Neuronal stem cell (in vitro differentiated cells): ENCODE measurements at regions not wholly inside any gene's neighbourhood (a gene's known extent, or its start where the extent isn't known, plus 50 kb on each side); places are given as distances from the start of the nearest gene placed in this dataset.

Experiments used
- DNase-seq: peaks from one replicate; pipeline ENCODE4 v3.0.0-alpha.2; 2013; ENCODE audit warnings: low spot score
- H2AFZ ChIP-seq: one replicate; pipeline ENCODE4 v1.6.1; 2013; ENCODE audit warnings: mild to moderate bottlenecking, low read length, inconsistent platforms
- H2AK5ac ChIP-seq: 2 replicates; pipeline ENCODE4 v1.6.1; 2013; ENCODE audit warnings: low read depth, mild to moderate bottlenecking, inconsistent platforms, low read length, moderate library complexity, mixed read lengths
- H2BK120ac ChIP-seq: 2 replicates; pipeline ENCODE4 v1.6.1; 2013; ENCODE audit warnings: low read depth, mild to moderate bottlenecking, inconsistent platforms, low read length, moderate library complexity, mixed read lengths
- H2BK12ac ChIP-seq: one replicate; pipeline ENCODE4 v1.6.1; 2013; ENCODE audit warnings: low read length, inconsistent platforms
- H2BK15ac ChIP-seq: 2 replicates; pipeline ENCODE4 v1.6.1; 2013; ENCODE audit warnings: mild to moderate bottlenecking, low read length, inconsistent platforms, mixed read lengths
- H2BK5ac ChIP-seq: one replicate; pipeline ENCODE4 v1.6.1; 2013; ENCODE audit warnings: inconsistent platforms, mild to moderate bottlenecking, low read length, moderate library complexity
- H3K14ac ChIP-seq: one replicate; pipeline ENCODE4 v1.6.1; 2013; ENCODE audit warnings: low read length, inconsistent platforms
- H3K18ac ChIP-seq: 2 replicates; pipeline ENCODE4 v1.6.1; 2013; ENCODE audit warnings: low read length, inconsistent platforms
- H3K23ac ChIP-seq: 2 replicates; pipeline ENCODE4 v1.6.1; 2013; ENCODE audit warnings: low read depth, mild to moderate bottlenecking, mixed read lengths, low read length, inconsistent platforms; ENCODE audit not compliant: poor library complexity
- H3K27ac ChIP-seq: replicated peaks from 3 replicates; pipeline ENCODE4 v1.5.1; 2013; ENCODE audit warnings: low read length, inconsistent platforms
- H3K27me3 ChIP-seq, 3 experiments: 2 replicates each; pipeline ENCODE4 v1.6.1; 2013; ENCODE audit warnings: low read length in 3 of 3, mild to moderate bottlenecking in 2 of 3, inconsistent platforms in 1 of 3, low read depth in 1 of 3, mixed read lengths in 1 of 3, moderate library complexity in 1 of 3; ENCODE audit not compliant: control insufficient read depth in 3 of 3, insufficient read depth in 3 of 3
- H3K36me3 ChIP-seq, 2 donors: replicated peaks in 1 of 2; 2 replicates each; pipeline ENCODE4 v1.6.1; 2013; ENCODE audit warnings: low read length in 2 of 2; ENCODE audit not compliant: control insufficient read depth in 2 of 2, insufficient read depth in 2 of 2
- H3K4ac ChIP-seq: 2 replicates; pipeline ENCODE4 v1.6.1; 2013; ENCODE audit warnings: inconsistent platforms, mild to moderate bottlenecking, low read length, moderate library complexity
- H3K4me1 ChIP-seq, 2 donors: 1 replicate in 1 of 2; 2 replicates in 1 of 2; pipeline ENCODE4 v1.6.1; 2013; ENCODE audit warnings: low read length in 2 of 2, low read depth in 1 of 2; ENCODE audit not compliant: control insufficient read depth in 2 of 2, insufficient read depth in 1 of 2
- H3K4me2 ChIP-seq: one replicate; pipeline ENCODE4 v1.6.1; 2013; ENCODE audit warnings: mild to moderate bottlenecking, low read length, inconsistent platforms; ENCODE audit not compliant: insufficient read depth, poor library complexity, severe bottlenecking
- H3K4me3 ChIP-seq, 2 donors: 2 replicates each; pipeline ENCODE4 v1.5.1; 2013; ENCODE audit warnings: low read length in 2 of 2, mild to moderate bottlenecking in 2 of 2, inconsistent platforms in 1 of 2, moderate library complexity in 1 of 2
- H3K79me1 ChIP-seq: one replicate; pipeline ENCODE4 v1.6.1; 2013; ENCODE audit warnings: low read depth, mild to moderate bottlenecking, inconsistent platforms, low read length, moderate library complexity
- H3K9ac ChIP-seq: one replicate; pipeline ENCODE4 v1.6.1; 2013; ENCODE audit warnings: mild to moderate bottlenecking, low read depth, low read length, inconsistent platforms; ENCODE audit not compliant: poor library complexity
- H3K9me3 ChIP-seq, 2 donors: replicated peaks in 1 of 2; 2 replicates each; pipeline versions ENCODE3 to v1.6.1; 2013; ENCODE audit warnings: low read length in 2 of 2, mild to moderate bottlenecking in 2 of 2, inconsistent platforms in 1 of 2, low read depth in 1 of 2, mixed read lengths in 1 of 2, moderate library complexity in 1 of 2; ENCODE audit not compliant: control insufficient read depth in 2 of 2, insufficient read depth in 1 of 2
- H4K8ac ChIP-seq: one replicate; pipeline ENCODE4 v1.6.1; 2013; ENCODE audit warnings: low read depth, mild to moderate bottlenecking, inconsistent platforms, low read length, moderate library complexity
- H4K91ac ChIP-seq: one replicate; pipeline ENCODE4 v1.6.1; 2013; ENCODE audit warnings: low read length, low read depth, mild to moderate bottlenecking, inconsistent platforms; ENCODE audit not compliant: poor library complexity
- WGBS, 2 donors: extraction: QIAGEN DNeasy Blood & Tissue Kit; methylation state at CpG; one replicate each; pipeline ENCODE4 v1.1.7; 2013; ENCODE audit warnings: missing lambda C conversion rate in 2 of 2, mixed read lengths in 1 of 2; ENCODE audit not compliant: insufficient read length in 2 of 2, insufficient replicate concordance in 1 of 2; ENCODE audit errors: extremely low coverage in 2 of 2; 5-methylcytosine and 5-hydroxymethylcytosine counted together

GRCh38 chrX:9196961-9197640, 163.2 kb upstream of the FAM9B start:
- Histone ChIP-seq H3K27ac (no peak overlapping the region), H2AK5ac (no peak overlapping the region), H3K27me3 (peaks cover 0 to 4% (median 0%) of the 10 kb centered on the region in 3 experiments), H3K4me1 (no peaks in the 10 kb centered on the region), H3K36me3 (no peaks in the 10 kb centered on the region), H3K9ac (no peak overlapping the region), H4K8ac (no peak overlapping the region), H3K4ac (no peak overlapping the region), H3K4me2 (no peak overlapping the region), H4K91ac (no peak overlapping the region), H3K18ac (no peak overlapping the region), H2BK120ac (no peak overlapping the region), H2BK12ac (no peak overlapping the region), H3K79me1 (no peaks in the 10 kb centered on the region), H3K4me3 (no peak overlapping the region), H2BK5ac (no peak overlapping the region), H3K14ac (no peak overlapping the region), H3K23ac (no peak overlapping the region), H2AFZ (no peak overlapping the region), H2BK15ac (no peak overlapping the region), H3K9me3 (no peaks in the 10 kb centered on the region)
- no CpG with 5 or more reads among the region's 6 CpGs for WGBS, 2 donors
- no peak for DNase-seq

- Histone ChIP-seq H2BK120ac (no peak overlapping the region), H3K4me2 (no peak overlapping the region), H3K4me3 (no peak overlapping the region), H4K91ac (no peak overlapping the region), H2AFZ (no peak overlapping the region), H2BK12ac (no peak overlapping the region), H3K9me3 (no peaks in the 10 kb centered on the region), H3K79me1 (no peaks in the 10 kb centered on the region), H3K4ac (no peak overlapping the region), H2BK5ac (no peak overlapping the region), H3K4me1 (no peaks in the 10 kb centered on the region), H2BK15ac (no peak overlapping the region), H3K27me3 (peaks cover 0 to 15% (median 0%) of the 10 kb centered on the region in 3 experiments), H4K8ac (no peak overlapping the region), H3K23ac (no peak overlapping the region), H2AK5ac (no peak overlapping the region), H3K14ac (no peak overlapping the region), H3K18ac (no peak overlapping the region), H3K27ac (no peak overlapping the region), H3K9ac (no peak overlapping the region), H3K36me3 (no peaks in the 10 kb centered on the region)
- DNase-seq: no peak
- WGBS, 2 donors: no CpG with 5 or more reads among the region's 4 CpGs
Measured at GRCh38 chrX:9204560-9204959, 170.6 kb upstream of the FAM9B start.

DNA sequence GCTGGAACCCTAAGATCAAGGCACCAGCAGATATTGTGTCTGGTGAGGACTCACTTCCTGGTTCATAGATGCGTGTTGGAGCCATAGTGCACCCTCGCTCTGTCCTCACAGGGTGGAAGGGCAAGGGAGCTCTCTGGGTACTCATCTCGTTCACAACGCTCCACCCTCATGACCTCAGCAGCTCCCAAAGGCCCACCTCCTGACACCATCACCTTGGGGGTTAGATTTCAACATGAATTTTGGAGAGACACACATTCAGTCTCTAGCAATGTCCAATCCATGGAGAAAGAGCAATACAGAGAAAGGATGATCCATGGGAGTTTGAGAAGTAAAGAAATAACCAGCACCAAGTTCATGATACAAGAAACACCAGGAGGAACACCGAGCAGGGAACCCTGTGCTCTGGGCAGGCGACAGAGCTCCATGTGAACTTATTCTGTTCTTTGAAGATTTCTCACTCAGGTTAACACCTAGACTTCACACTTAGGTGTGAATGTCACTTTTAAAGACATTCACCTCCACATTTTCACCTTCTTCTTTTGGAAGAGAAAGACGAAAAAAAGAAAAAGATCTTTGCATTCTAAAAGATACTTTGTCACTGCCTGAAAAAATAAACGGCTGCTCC, 171.8 kb upstream of the FAM9B start:
- no peak for DNase-seq
- no peak overlapping the region for H2BK15ac ChIP-seq
- H4K8ac ChIP-seq: no peak overlapping the region
- H3K4ac ChIP-seq: no peak overlapping the region
- H3K23ac ChIP-seq: no peak overlapping the region
- H3K36me3 ChIP-seq: no peaks in the 10 kb centered on the region
- H4K91ac ChIP-seq: no peak overlapping the region
- no CpG with 5 or more reads among the region's 8 CpGs for WGBS, 2 donors
- H2AK5ac ChIP-seq: no peak overlapping the region
- no peak overlapping the region for H3K14ac ChIP-seq
- H2BK12ac ChIP-seq: no peak overlapping the region
- H2AFZ ChIP-seq: no peak overlapping the region
- H3K4me2 ChIP-seq: no peak overlapping the region
- H3K27me3 ChIP-seq: peaks cover 0 to 15% (median 0%) of the 10 kb centered on the region in 3 experiments
- H2BK120ac ChIP-seq: no peak overlapping the region
- H3K18ac ChIP-seq: no peak overlapping the region
- H3K4me3 ChIP-seq: no peak overlapping the region
- no peaks in the 10 kb centered on the region for H3K4me1 ChIP-seq
- no peaks in the 10 kb centered on the region for H3K79me1 ChIP-seq
- no peaks in the 10 kb centered on the region for H3K9me3 ChIP-seq
- no peak overlapping the region for H3K9ac ChIP-seq
- H2BK5ac ChIP-seq: no peak overlapping the region
- no peak overlapping the region for H3K27ac ChIP-seq

DNA sequence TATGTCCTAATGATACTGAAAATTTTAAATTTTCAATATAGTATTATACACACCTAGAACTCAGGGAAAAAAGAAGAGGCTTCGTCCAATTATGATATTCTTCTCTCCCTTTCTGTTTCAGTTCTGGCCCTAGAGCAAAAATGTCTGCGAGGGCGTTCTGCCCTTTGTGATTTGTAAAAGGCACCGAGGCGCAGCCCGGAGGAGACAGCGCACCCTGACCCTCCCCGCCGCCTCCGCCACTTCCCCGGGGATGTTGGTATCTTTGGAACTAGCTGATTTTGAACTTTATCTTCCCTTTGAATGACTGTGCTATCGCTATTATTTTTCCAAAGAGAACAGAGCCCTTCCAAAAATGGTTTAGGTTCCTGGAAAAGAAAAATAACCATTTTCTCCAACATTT, 173.2 kb upstream of the FAM9B start:
- H3K36me3 ChIP-seq: no peaks in the 10 kb centered on the region
- no peak overlapping the region for H4K91ac ChIP-seq
- no peak overlapping the region for H3K4ac ChIP-seq
- no peak overlapping the region for H4K8ac ChIP-seq
- H2AK5ac ChIP-seq: no peak overlapping the region
- no peak overlapping the region for H2BK15ac ChIP-seq
- H2BK5ac ChIP-seq: no peak overlapping the region
- H3K9me3 ChIP-seq: no peaks in the 10 kb centered on the region
- no peak overlapping the region for H2BK12ac ChIP-seq
- H3K4me3 ChIP-seq: no peak overlapping the region
- no peaks in the 10 kb centered on the region for H3K4me1 ChIP-seq
- no peak for DNase-seq
- H2AFZ ChIP-seq: peak overlapping the region; percentile 53
- H3K23ac ChIP-seq: no peak overlapping the region
- no peak overlapping the region for H3K18ac ChIP-seq
- peaks cover 0 to 15% (median 0%) of the 10 kb centered on the region in 3 experiments for H3K27me3 ChIP-seq
- no peak overlapping the region for H2BK120ac ChIP-seq
- H3K27ac ChIP-seq: no peak overlapping the region
- H3K9ac ChIP-seq: no peak overlapping the region
- no peak overlapping the region for H3K4me2 ChIP-seq
- H3K14ac ChIP-seq: no peak overlapping the region
- no CpG with 5 or more reads among the region's 12 CpGs for WGBS, 2 donors
- H3K79me1 ChIP-seq: no peaks in the 10 kb centered on the region
